IMR-90 (cell line): ENCODE measurements at regions not wholly inside any gene's neighbourhood (a gene's known extent, or its start where the extent isn't known, plus 50 kb on each side); places are given as distances from the start of the nearest gene placed in this dataset.

Experiments
- ATAC-seq: fragments of 200-7000 bp; cut with Tn5 transposase; 2 replicates; pipeline ENCODE4 v1.9.1; 2020; ENCODE audit warnings: low read depth, mild to moderate bottlenecking, moderate library complexity
- BruUV-seq: library from RNA; stranded (reverse); fragments of 400-500 nt; replicated peaks from 2 replicates; lab custom pipeline; 2021; lab: Mats Ljungman, UMichigan
- CTCF ChIA-PET: fragments of 300-600 bp; formaldehyde crosslinking; extraction: SDS; loops from one replicate; lab custom pipeline; 2021; ENCODE audit warnings: antibody characterized with exemption; lab: Yijun Ruan, JAX
- POLR2A ChIA-PET: fragments of 300-600 bp; sonication (Branson Sonifier 250); formaldehyde crosslinking; loops from one replicate; lab custom pipeline; 2022; ENCODE audit warnings: antibody characterized with exemption; ENCODE audit not compliant: unreplicated experiment; lab: Charles Lee
- DNase-seq: peaks from one replicate; pipeline ENCODE4 v3.0.0; 2013
- H2AFZ ChIP-seq: replicated peaks from 2 replicates; pipeline ENCODE3; 2013; ENCODE audit warnings: low read length, mild to moderate bottlenecking; ENCODE audit not compliant: poor library complexity
- H2AK5ac ChIP-seq: 2 replicates; pipeline ENCODE4 v1.6.1; 2013; ENCODE audit warnings: low read depth, low read length, inconsistent platforms
- H2AK9ac ChIP-seq: replicated peaks from 2 replicates; pipeline ENCODE3; 2013; ENCODE audit warnings: mild to moderate bottlenecking, low read depth, low read length, moderate library complexity; ENCODE audit not compliant: poor library complexity
- H2BK120ac ChIP-seq: 2 replicates; pipeline ENCODE4 v1.6.1; 2013; ENCODE audit warnings: low read depth, low read length, inconsistent platforms
- H2BK15ac ChIP-seq: 3 replicates; pipeline ENCODE4 v1.6.1; 2013; ENCODE audit warnings: low read depth, low read length, inconsistent platforms
- H2BK20ac ChIP-seq: 2 replicates; pipeline ENCODE4 v1.6.1; 2013; ENCODE audit warnings: low read depth, mild to moderate bottlenecking, inconsistent platforms, low read length, moderate library complexity
- H2BK5ac ChIP-seq: 2 replicates; pipeline ENCODE4 v1.6.1; 2013; ENCODE audit warnings: mild to moderate bottlenecking, low read depth, low read length, inconsistent platforms; ENCODE audit not compliant: poor library complexity, severe bottlenecking
- H3K14ac ChIP-seq: replicated peaks from 2 replicates; pipeline ENCODE4 v1.6.1; 2013; ENCODE audit warnings: low read depth, low read length, inconsistent platforms
- H3K18ac ChIP-seq: 2 replicates; pipeline ENCODE4 v1.6.1; 2013; ENCODE audit warnings: low read depth, low read length, control low read depth
- H3K23ac ChIP-seq: 2 replicates; pipeline ENCODE4 v1.6.1; 2013; ENCODE audit warnings: low read depth, low read length, inconsistent platforms
- H3K27ac ChIP-seq: 2 replicates; pipeline ENCODE4 v1.5.1; 2013; ENCODE audit warnings: mild to moderate bottlenecking, control low read depth, low read length; ENCODE audit not compliant: insufficient read depth
- H3K27me3 ChIP-seq: 2 replicates; pipeline ENCODE4 v1.6.1; 2013; ENCODE audit warnings: low read length; ENCODE audit not compliant: control insufficient read depth, insufficient read depth
- H3K36me3 ChIP-seq: 2 replicates; pipeline ENCODE4 v1.6.1; 2013; ENCODE audit warnings: low read length, mixed read lengths; ENCODE audit not compliant: control insufficient read depth, insufficient read depth
- H3K4ac ChIP-seq: 2 replicates; pipeline ENCODE4 v1.6.1; 2013; ENCODE audit warnings: low read depth, low read length, inconsistent platforms
- H3K4me1 ChIP-seq: 2 replicates; pipeline ENCODE4 v1.6.1; 2013; ENCODE audit warnings: low read length, mixed read lengths; ENCODE audit not compliant: control insufficient read depth, insufficient read depth
- H3K4me2 ChIP-seq: 2 replicates; pipeline ENCODE4 v1.6.1; 2013; ENCODE audit warnings: low read depth, mild to moderate bottlenecking, control low read depth, low read length, moderate library complexity
- H3K4me3 ChIP-seq: 2 replicates; pipeline ENCODE4 v1.5.1; 2013; ENCODE audit warnings: low read depth, mild to moderate bottlenecking, control low read depth, low read length, moderate library complexity; ENCODE audit not compliant: insufficient read depth
- H3K56ac ChIP-seq: 2 replicates; pipeline ENCODE4 v1.6.1; 2013; ENCODE audit warnings: low read length, inconsistent platforms; ENCODE audit not compliant: insufficient read depth; ENCODE audit errors: extremely low read depth
- H3K79me1 ChIP-seq, 2 experiments: 2 replicates each; pipeline ENCODE4 v1.6.1; 2013; ENCODE audit warnings: low read length in 2 of 2, inconsistent platforms in 1 of 2, low read depth in 1 of 2
- H3K9ac ChIP-seq: 2 replicates; pipeline ENCODE4 v1.6.1; 2013; ENCODE audit warnings: low read depth, low read length, control low read depth
- H3K9me1 ChIP-seq: 2 replicates; pipeline ENCODE4 v1.6.1; 2013; ENCODE audit warnings: low read length, inconsistent platforms; ENCODE audit not compliant: insufficient read depth
- H3K9me3 ChIP-seq: 2 replicates; pipeline ENCODE4 v1.6.1; 2013; ENCODE audit warnings: low read length; ENCODE audit not compliant: control insufficient read depth, insufficient read depth
- H4K20me1 ChIP-seq: 2 replicates; pipeline ENCODE4 v1.6.1; 2013; ENCODE audit warnings: low read length, inconsistent platforms; ENCODE audit not compliant: insufficient read depth
- H4K5ac ChIP-seq: 2 replicates; pipeline ENCODE4 v1.6.1; 2013; ENCODE audit warnings: mild to moderate bottlenecking, low read depth, low read length, control low read depth
- H4K8ac ChIP-seq, 2 experiments: 2 replicates each; pipeline ENCODE4 v1.6.1; 2013; ENCODE audit warnings: low read depth in 2 of 2, low read length in 2 of 2, control low read depth in 1 of 2, inconsistent platforms in 1 of 2
- H4K91ac ChIP-seq: 2 replicates; pipeline ENCODE4 v1.6.1; 2013; ENCODE audit warnings: low read depth, low read length, inconsistent platforms; ENCODE audit not compliant: insufficient read depth
- BHLHE40 ChIP-seq: fragments of 150-350 bp; IDR thresholded peaks from 2 replicates; pipeline ENCODE4 v1.6.1; 2016; ENCODE audit warnings: mild to moderate bottlenecking, low read depth, low read length
- CEBPB ChIP-seq: IDR thresholded peaks from 2 replicates; pipeline ENCODE4 v1.6.1; 2012; ENCODE audit warnings: low read depth, low read length, improper control_type of control experiment
- FOS ChIP-seq: fragments of 150-350 bp; IDR thresholded peaks from 2 replicates; pipeline ENCODE4 v1.6.1; 2016; ENCODE audit warnings: low read depth, low read length
- MAFK ChIP-seq: IDR thresholded peaks from 2 replicates; pipeline ENCODE4 v1.6.1; 2012; ENCODE audit warnings: low read depth, low read length, improper control_type of control experiment
- MAZ ChIP-seq: IDR thresholded peaks from 2 replicates; pipeline ENCODE4 v1.6.1; 2012; ENCODE audit warnings: low read depth, mild to moderate bottlenecking, low read length, improper control_type of control experiment, moderate library complexity, borderline replicate concordance
- MXI1 ChIP-seq: IDR thresholded peaks from 2 replicates; pipeline ENCODE4 v1.6.1; 2012; ENCODE audit warnings: low read depth, mild to moderate bottlenecking, low read length, moderate library complexity, borderline replicate concordance
- NFE2L2 ChIP-seq: fragments of 150-350 bp; IDR thresholded peaks from 2 replicates; pipeline ENCODE4 v1.6.1; 2016; ENCODE audit warnings: low read depth, mild to moderate bottlenecking, low read length
- POLR2A ChIP-seq: IDR thresholded peaks from 2 replicates; pipeline ENCODE4 v1.6.1; 2012; ENCODE audit warnings: mild to moderate bottlenecking, low read depth, low read length
- RCOR1 ChIP-seq: IDR thresholded peaks from 2 replicates; pipeline ENCODE4 v1.6.1; 2012; ENCODE audit warnings: mild to moderate bottlenecking, low read length, improper control_type of control experiment; ENCODE audit not compliant: insufficient replicate concordance
- RFX5 ChIP-seq: IDR thresholded peaks from 2 replicates; pipeline ENCODE4 v1.8.0; 2012; ENCODE audit warnings: low read depth, mild to moderate bottlenecking, low read length, moderate library complexity
- SMC3 ChIP-seq: fragments of 150-350 bp; IDR thresholded peaks from 2 replicates; pipeline ENCODE4 v1.6.1; 2016; ENCODE audit warnings: low read depth, mild to moderate bottlenecking, antibody characterized with exemption, low read length, moderate library complexity
- WGBS, 2 experiments: methylation state at CpG; one replicate each; pipeline versions ENCODE4 v1.1.5 to v1.1.7; 2013; ENCODE audit warnings: missing lambda C conversion rate in 2 of 2; ENCODE audit not compliant: insufficient read length in 1 of 2; ENCODE audit errors: extremely low coverage in 2 of 2; 5-methylcytosine and 5-hydroxymethylcytosine counted together
- dilution Hi-C: fragments of 300-500 bp; cut with HindIII; formaldehyde crosslinking; loops from one replicate; pipeline ENCODE4 v1.14.3; 2018; ENCODE audit warnings: low sequenced_read_pairs; ENCODE audit not compliant: unreplicated experiment
- in situ Hi-C: fragments of 300-500 bp; cut with MboI; formaldehyde crosslinking; loops from 3 replicates; pipeline ENCODE4 v1.14.3; 2019; ENCODE audit warnings: low sequenced_read_pairs, inconsistent platforms, mixed read lengths
- intact Hi-C: fragments of 100-400 bp; cut with micrococcal nuclease; formaldehyde crosslinking; loops from 2 replicates; pipeline ENCODE4 v1.10.0; 2022
- TF ChIP-seq, protein P1 (sequence below): conservative IDR thresholded peaks from 2 replicates; pipeline ENCODE4 v1.5.1; 2012; ENCODE audit warnings: mild to moderate bottlenecking, low read depth, low read length, improper control_type of control experiment
- TF ChIP-seq, protein P2 (sequence below): fragments of 150-350 bp; IDR thresholded peaks from 2 replicates; pipeline ENCODE4 v1.6.1; 2016; ENCODE audit warnings: low read depth, mild to moderate bottlenecking, low read length, moderate library complexity, borderline replicate concordance
- TF ChIP-seq, protein P3 (sequence below): fragments of 150-350 bp; IDR thresholded peaks from 2 replicates; pipeline ENCODE4 v1.6.1; 2017; ENCODE audit warnings: mild to moderate bottlenecking, antibody characterized with exemption, low read length, low read depth

DNA sequence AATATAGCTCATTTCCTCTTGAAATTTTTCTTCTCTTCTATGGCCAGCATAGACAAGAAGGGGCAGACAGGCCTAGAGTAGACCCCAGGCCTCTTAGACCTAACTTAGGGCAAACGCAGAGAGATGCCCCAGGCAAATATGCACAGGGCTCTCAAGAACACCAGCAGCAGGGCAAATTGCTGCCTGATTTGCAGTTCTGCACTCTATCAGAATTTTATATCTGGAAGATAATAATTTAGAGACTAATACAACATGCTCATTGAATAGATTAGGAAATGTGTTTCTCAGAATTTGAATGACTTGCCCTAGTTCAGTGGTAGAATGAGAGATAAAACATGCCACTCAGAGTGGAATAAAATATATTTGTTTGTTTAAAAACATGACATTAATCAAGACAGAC is 200.4 kb upstream of the ADGRL2 start:
- DNase-seq (no peak), ATAC-seq (no peak)
- Histone ChIP-seq H3K4me1 (no peaks in the 10 kb centered on the region), H3K79me1 (no peaks in the 10 kb centered on the region), H2BK20ac (no peak overlapping the region), H3K9ac (no peak overlapping the region), H3K27me3 (no peaks in the 10 kb centered on the region), H3K4me2 (no peak overlapping the region), H2AK5ac (no peak overlapping the region), H3K23ac (no peak overlapping the region), H3K14ac (no peak overlapping the region), H3K18ac (no peak overlapping the region), H4K5ac (no peak overlapping the region), H2BK120ac (no peak overlapping the region), H2BK15ac (no peak overlapping the region), H2BK5ac (no peak overlapping the region), H3K56ac (no peak overlapping the region), H4K8ac (no peak overlapping the region), H3K27ac (no peak overlapping the region), H3K4me3 (no peak overlapping the region), H2AK9ac (no peak overlapping the region), H2AFZ (no peak overlapping the region), H4K20me1 (no peaks in the 10 kb centered on the region), H3K9me1 (no peaks in the 10 kb centered on the region), H3K4ac (no peak overlapping the region), H3K9me3 (no peaks in the 10 kb centered on the region), H4K91ac (no peak overlapping the region), H3K36me3 (no peaks in the 10 kb centered on the region)
- intact Hi-C loops, result no loop called here
- in situ Hi-C loops, result no loop called here
- whole genome bisulfite sequencing, 2 experiments, result no CpG with 5 or more reads among the region's 1 CpG
- ChIA-PET CTCF (no interaction called here), POLR2A (no interaction called here)
- no TSS peak for BruUV-seq
- dilution Hi-C loops, result no loop called here
- no peak for TF ChIP-seq SMC3
- TF ChIP-seq CEBPB, result no peak
- no peak for TF ChIP-seq BHLHE40
- no peak for TF ChIP-seq NFE2L2
- no peak for TF ChIP-seq FOS
- TF ChIP-seq RFX5, result no peak
- TF ChIP-seq, protein P1, sequence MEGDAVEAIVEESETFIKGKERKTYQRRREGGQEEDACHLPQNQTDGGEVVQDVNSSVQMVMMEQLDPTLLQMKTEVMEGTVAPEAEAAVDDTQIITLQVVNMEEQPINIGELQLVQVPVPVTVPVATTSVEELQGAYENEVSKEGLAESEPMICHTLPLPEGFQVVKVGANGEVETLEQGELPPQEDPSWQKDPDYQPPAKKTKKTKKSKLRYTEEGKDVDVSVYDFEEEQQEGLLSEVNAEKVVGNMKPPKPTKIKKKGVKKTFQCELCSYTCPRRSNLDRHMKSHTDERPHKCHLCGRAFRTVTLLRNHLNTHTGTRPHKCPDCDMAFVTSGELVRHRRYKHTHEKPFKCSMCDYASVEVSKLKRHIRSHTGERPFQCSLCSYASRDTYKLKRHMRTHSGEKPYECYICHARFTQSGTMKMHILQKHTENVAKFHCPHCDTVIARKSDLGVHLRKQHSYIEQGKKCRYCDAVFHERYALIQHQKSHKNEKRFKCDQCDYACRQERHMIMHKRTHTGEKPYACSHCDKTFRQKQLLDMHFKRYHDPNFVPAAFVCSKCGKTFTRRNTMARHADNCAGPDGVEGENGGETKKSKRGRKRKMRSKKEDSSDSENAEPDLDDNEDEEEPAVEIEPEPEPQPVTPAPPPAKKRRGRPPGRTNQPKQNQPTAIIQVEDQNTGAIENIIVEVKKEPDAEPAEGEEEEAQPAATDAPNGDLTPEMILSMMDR, result no peak
- no peak for TF ChIP-seq MAFK
- TF ChIP-seq, protein P2, sequence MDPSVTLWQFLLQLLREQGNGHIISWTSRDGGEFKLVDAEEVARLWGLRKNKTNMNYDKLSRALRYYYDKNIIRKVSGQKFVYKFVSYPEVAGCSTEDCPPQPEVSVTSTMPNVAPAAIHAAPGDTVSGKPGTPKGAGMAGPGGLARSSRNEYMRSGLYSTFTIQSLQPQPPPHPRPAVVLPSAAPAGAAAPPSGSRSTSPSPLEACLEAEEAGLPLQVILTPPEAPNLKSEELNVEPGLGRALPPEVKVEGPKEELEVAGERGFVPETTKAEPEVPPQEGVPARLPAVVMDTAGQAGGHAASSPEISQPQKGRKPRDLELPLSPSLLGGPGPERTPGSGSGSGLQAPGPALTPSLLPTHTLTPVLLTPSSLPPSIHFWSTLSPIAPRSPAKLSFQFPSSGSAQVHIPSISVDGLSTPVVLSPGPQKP, result no peak
- TF ChIP-seq MXI1, result no peak
- no peak for TF ChIP-seq MAZ
- TF ChIP-seq, protein P3, sequence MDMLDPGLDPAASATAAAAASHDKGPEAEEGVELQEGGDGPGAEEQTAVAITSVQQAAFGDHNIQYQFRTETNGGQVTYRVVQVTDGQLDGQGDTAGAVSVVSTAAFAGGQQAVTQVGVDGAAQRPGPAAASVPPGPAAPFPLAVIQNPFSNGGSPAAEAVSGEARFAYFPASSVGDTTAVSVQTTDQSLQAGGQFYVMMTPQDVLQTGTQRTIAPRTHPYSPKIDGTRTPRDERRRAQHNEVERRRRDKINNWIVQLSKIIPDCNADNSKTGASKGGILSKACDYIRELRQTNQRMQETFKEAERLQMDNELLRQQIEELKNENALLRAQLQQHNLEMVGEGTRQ, result no peak
- no peak for TF ChIP-seq POLR2A
- TF ChIP-seq RCOR1, result no peak
